Glutamatergic neuron (in vitro differentiated cells): ENCODE measurements at regions not wholly inside any gene's neighbourhood (a gene's known extent, or its start where the extent isn't known, plus 50 kb on each side); places are given as distances from the start of the nearest gene placed in this dataset.

Experiments
- DNase-seq: peaks from one replicate; pipeline ENCODE4 v3.0.0; 2022
- H3K27ac Mint-ChIP-seq: one replicate; pipeline ENCODE4 v1.8.0; 2020; ENCODE audit warnings: mild to moderate bottlenecking, mixed read lengths, inconsistent platforms; ENCODE audit not compliant: unreplicated experiment
- H3K27me3 Mint-ChIP-seq: one replicate; pipeline ENCODE4 v1.8.0; 2020; ENCODE audit warnings: mild to moderate bottlenecking, moderate library complexity, mixed read lengths, inconsistent platforms; ENCODE audit not compliant: unreplicated experiment
- H3K36me3 Mint-ChIP-seq: one replicate; pipeline ENCODE4 v1.8.0; 2020; ENCODE audit warnings: mild to moderate bottlenecking, mixed read lengths, inconsistent platforms; ENCODE audit not compliant: unreplicated experiment
- H3K4me1 Mint-ChIP-seq: one replicate; pipeline ENCODE4 v1.8.0; 2020; ENCODE audit warnings: mild to moderate bottlenecking, low read depth, mixed read lengths, inconsistent platforms; ENCODE audit not compliant: unreplicated experiment
- H3K4me3 Mint-ChIP-seq: one replicate; pipeline ENCODE4 v1.8.0; 2020; ENCODE audit warnings: mild to moderate bottlenecking, mixed read lengths, inconsistent platforms; ENCODE audit not compliant: unreplicated experiment
- H3K9me3 Mint-ChIP-seq: one replicate; pipeline ENCODE4 v1.8.0; 2020; ENCODE audit warnings: mild to moderate bottlenecking, moderate library complexity, mixed read lengths, inconsistent platforms; ENCODE audit not compliant: unreplicated experiment
- CTCF ChIP-seq: fragments of 200-600 bp; sonication (generic); IDR thresholded peaks from one replicate; pipeline ENCODE4 v1.5.0; 2021; ENCODE audit not compliant: partially characterized antibody, unreplicated experiment

- Mint-ChIP-seq H3K4me3 (no peak overlapping the region), H3K27ac (no peak overlapping the region), H3K9me3 (peaks cover 1% of the 10 kb centered on the region), H3K4me1 (no peaks in the 10 kb centered on the region), H3K36me3 (no peaks in the 10 kb centered on the region), H3K27me3 (no peaks in the 10 kb centered on the region)
- DNase-seq = no peak
- TF ChIP-seq CTCF = no peak
Observed at GRCh38 chr11:43012606-43013005, 299.2 kb upstream of the API5 start.

- Mint-ChIP-seq H3K4me1 (peaks cover 1% of the 10 kb centered on the region), H3K36me3 (no peaks in the 10 kb centered on the region), H3K27me3 (peaks cover 2% of the 10 kb centered on the region), H3K9me3 (peaks cover 2% of the 10 kb centered on the region), H3K27ac (no peak overlapping the region), H3K4me3 (no peak overlapping the region)
- peak; percentile 30 for DNase-seq
- TF ChIP-seq CTCF = peak; percentile 70
Observed at GRCh38 chr11:43021466-43021865, 290.3 kb upstream of the API5 start.

- H3K27ac Mint-ChIP-seq = no peak overlapping the region
- H3K4me1 Mint-ChIP-seq = no peaks in the 10 kb centered on the region
- H3K9me3 Mint-ChIP-seq = no peaks in the 10 kb centered on the region
- TF ChIP-seq CTCF = no peak
- H3K36me3 Mint-ChIP-seq = no peaks in the 10 kb centered on the region
- H3K27me3 Mint-ChIP-seq = no peaks in the 10 kb centered on the region
- no peak for DNase-seq
- no peak overlapping the region for H3K4me3 Mint-ChIP-seq
Observed at GRCh38 chr11:43034341-43034740, 277.5 kb upstream of the API5 start.

- no peak for DNase-seq
- H3K27me3 Mint-ChIP-seq = no peaks in the 10 kb centered on the region
- no peak overlapping the region for H3K4me3 Mint-ChIP-seq
- no peaks in the 10 kb centered on the region for H3K9me3 Mint-ChIP-seq
- H3K4me1 Mint-ChIP-seq = no peaks in the 10 kb centered on the region
- no peaks in the 10 kb centered on the region for H3K36me3 Mint-ChIP-seq
- no peak for TF ChIP-seq CTCF
- no peak overlapping the region for H3K27ac Mint-ChIP-seq
Observed at GRCh38 chr11:43035086-43035485, 276.7 kb upstream of the API5 start.

- Mint-ChIP-seq H3K4me1 (peaks cover 3% of the 10 kb centered on the region), H3K36me3 (no peaks in the 10 kb centered on the region), H3K27me3 (peaks cover 1% of the 10 kb centered on the region), H3K27ac (no peak overlapping the region), H3K4me3 (no peak overlapping the region), H3K9me3 (no peaks in the 10 kb centered on the region)
- no peak for DNase-seq
- TF ChIP-seq CTCF = no peak
Observed at GRCh38 chr11:43053638-43054412, 258.0 kb upstream of the API5 start.
